ENCODE measurements at regions not wholly inside any gene's neighbourhood (a gene's known extent, or its start where the extent isn't known, plus 50 kb on each side); places are given as distances from the start of the nearest gene placed in this dataset.

DNA sequence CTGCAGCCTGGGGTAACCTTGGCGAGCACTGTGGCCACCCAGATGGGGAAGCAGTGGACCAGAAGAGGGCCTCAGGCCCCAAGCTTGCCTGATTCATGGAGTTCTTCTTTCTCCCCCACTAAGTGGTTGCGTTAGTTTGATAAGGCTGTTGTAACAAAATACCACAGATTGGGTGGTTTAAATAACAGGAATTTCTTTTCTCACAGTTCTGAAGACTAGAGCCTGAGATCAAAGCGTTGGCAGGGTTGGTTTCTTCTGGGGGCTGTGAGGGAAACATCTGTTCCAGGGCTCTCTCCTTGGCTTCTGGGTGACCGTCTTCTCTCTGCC is 105.7 kb upstream of the GATB start:
- Histone ChIP-seq H3K27ac (no peak overlapping the region), H3K4me3 (ENCODE audit: low read depth, low read length) (no peak overlapping the region), H3K27me3 (replicated peaks) (no peaks in the 10 kb centered on the region), H3K36me3 (replicated peaks) (no peaks in the 10 kb centered on the region)
- no peak for TF ChIP-seq CTCF (IDR thresholded peaks at IDR 0.05; ENCODE audit: low read depth, low read length, missing control alignments)
- in situ Hi-C loops (cut with HindIII; ENCODE audit: low pct_ligation_motif_present, low sequenced_read_pairs), result no loop called here
- DNase-seq, result no peak

- in situ Hi-C loops (cut with HindIII; ENCODE audit: low pct_ligation_motif_present, low sequenced_read_pairs), result no loop called here
- H3K27me3 ChIP-seq (replicated peaks), result no peaks in the 10 kb centered on the region
- no peak for TF ChIP-seq CTCF (IDR thresholded peaks at IDR 0.05; ENCODE audit: low read depth, low read length, missing control alignments)
- DNase-seq, result no peak
- H3K4me3 ChIP-seq (ENCODE audit: low read depth, low read length), result no peak overlapping the region
- H3K27ac ChIP-seq, result no peak overlapping the region
- H3K36me3 ChIP-seq (replicated peaks), result no peaks in the 10 kb centered on the region
These were observed 105.2 kb upstream of the GATB start for GRCh38 chr4:151865744-151866591.

- no peak for DNase-seq
- Histone ChIP-seq H3K4me3 (ENCODE audit: low read depth, low read length) (no peak overlapping the region), H3K27ac (no peak overlapping the region), H3K27me3 (replicated peaks) (no peaks in the 10 kb centered on the region), H3K36me3 (replicated peaks) (no peaks in the 10 kb centered on the region)
- in situ Hi-C loops (cut with HindIII; ENCODE audit: low pct_ligation_motif_present, low sequenced_read_pairs), result no loop called here
- TF ChIP-seq CTCF (IDR thresholded peaks at IDR 0.05; ENCODE audit: low read depth, low read length, missing control alignments), result no peak
These were observed 104.5 kb upstream of the GATB start for GRCh38 chr4:151865312-151865711.

GRCh38 chr4:151864068-151864467 is 103.3 kb upstream of the GATB start:
- TF ChIP-seq CTCF (IDR thresholded peaks at IDR 0.05; ENCODE audit: low read depth, low read length, missing control alignments), result no peak
- Histone ChIP-seq H3K27ac (no peak overlapping the region), H3K36me3 (replicated peaks) (no peaks in the 10 kb centered on the region), H3K4me3 (ENCODE audit: low read depth, low read length) (no peak overlapping the region), H3K27me3 (replicated peaks) (no peaks in the 10 kb centered on the region)
- no peak for DNase-seq
- in situ Hi-C loops (cut with HindIII; ENCODE audit: low pct_ligation_motif_present, low sequenced_read_pairs), result no loop called here

- in situ Hi-C loops (cut with HindIII; ENCODE audit: low pct_ligation_motif_present, low sequenced_read_pairs), result no loop called here
- Histone ChIP-seq H3K27ac (no peak overlapping the region), H3K36me3 (replicated peaks) (no peaks in the 10 kb centered on the region), H3K27me3 (replicated peaks) (no peaks in the 10 kb centered on the region), H3K4me3 (ENCODE audit: low read depth, low read length) (no peak overlapping the region)
- no peak for TF ChIP-seq CTCF (IDR thresholded peaks at IDR 0.05; ENCODE audit: low read depth, low read length, missing control alignments)
- peak; percentile 12 for DNase-seq
These were observed 102.0 kb upstream of the GATB start for GRCh38 chr4:151862766-151863165.
